Type B pancreatic cell (in vitro differentiated cells): ENCODE measurements at regions not wholly inside any gene's neighbourhood (a gene's known extent, or its start where the extent isn't known, plus 50 kb on each side); places are given as distances from the start of the nearest gene placed in this dataset.

ENCODE experiments used
- DNase-seq: peaks from one replicate; pipeline ENCODE4 v3.0.0; 2021; ENCODE audit warnings: mixed read lengths; ENCODE audit not compliant: unreplicated experiment; ENCODE audit errors: extremely low spot score
- H3K27ac Mint-ChIP-seq: 2 replicates; pipeline ENCODE4 v1.8.0; 2021; ENCODE audit warnings: mild to moderate bottlenecking, mixed read lengths
- H3K27me3 Mint-ChIP-seq: 2 replicates; pipeline ENCODE4 v1.8.0; 2021; ENCODE audit warnings: mixed read lengths
- H3K36me3 Mint-ChIP-seq: 2 replicates; pipeline ENCODE4 v1.8.0; 2021; ENCODE audit warnings: mixed read lengths
- H3K4me1 Mint-ChIP-seq: one replicate; pipeline ENCODE4 v1.8.0; 2021; ENCODE audit warnings: mixed read lengths; ENCODE audit not compliant: unreplicated experiment
- H3K4me3 Mint-ChIP-seq: 2 replicates; pipeline ENCODE4 v1.8.0; 2021; ENCODE audit warnings: mild to moderate bottlenecking, mixed read lengths
- H3K9me3 Mint-ChIP-seq: 2 replicates; pipeline ENCODE4 v1.8.0; 2021; ENCODE audit warnings: mixed read lengths
- TF ChIP-seq, protein P1 (sequence below): fragments of 200-600 bp; sonication (generic); conservative IDR thresholded peaks from 2 replicates; pipeline ENCODE4 v1.5.0; 2021; ENCODE audit warnings: antibody characterized with exemption, mild to moderate bottlenecking

DNA sequence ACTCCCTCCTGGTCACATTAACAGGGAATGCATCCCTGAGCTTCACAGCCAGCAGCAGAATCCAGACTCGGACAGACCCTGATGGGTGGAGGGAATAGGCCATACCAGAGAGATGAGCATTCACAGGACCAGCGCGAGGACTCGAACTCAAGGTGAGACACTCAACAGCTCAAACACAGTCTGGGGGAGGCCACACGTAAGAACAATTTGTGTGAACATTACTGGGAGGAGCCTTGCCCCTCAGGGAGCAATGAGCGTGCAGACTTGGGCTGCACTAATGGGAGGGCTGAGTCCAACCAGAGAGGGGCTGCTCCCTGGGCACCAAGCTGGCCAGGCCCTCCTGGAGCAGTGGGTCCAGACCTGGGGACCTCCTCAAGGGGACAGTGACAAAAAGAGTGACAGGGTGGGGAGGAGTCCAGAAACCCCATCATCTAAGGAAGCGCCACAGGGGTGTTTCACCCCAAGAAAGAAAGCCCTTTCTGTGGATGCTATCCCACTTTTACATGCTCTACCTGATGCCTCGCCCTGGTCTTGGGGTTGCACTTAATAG is 118.4 kb downstream of the MRPL14 start:
- Mint-ChIP-seq H3K4me3 (no peak overlapping the region), H3K4me1 (peaks cover 6% of the 10 kb centered on the region), H3K27me3 (peaks cover 33% of the 10 kb centered on the region), H3K9me3 (no peaks in the 10 kb centered on the region), H3K27ac (no peak overlapping the region), H3K36me3 (no peaks in the 10 kb centered on the region)
- DNase-seq, result no peak
- TF ChIP-seq, protein P1, sequence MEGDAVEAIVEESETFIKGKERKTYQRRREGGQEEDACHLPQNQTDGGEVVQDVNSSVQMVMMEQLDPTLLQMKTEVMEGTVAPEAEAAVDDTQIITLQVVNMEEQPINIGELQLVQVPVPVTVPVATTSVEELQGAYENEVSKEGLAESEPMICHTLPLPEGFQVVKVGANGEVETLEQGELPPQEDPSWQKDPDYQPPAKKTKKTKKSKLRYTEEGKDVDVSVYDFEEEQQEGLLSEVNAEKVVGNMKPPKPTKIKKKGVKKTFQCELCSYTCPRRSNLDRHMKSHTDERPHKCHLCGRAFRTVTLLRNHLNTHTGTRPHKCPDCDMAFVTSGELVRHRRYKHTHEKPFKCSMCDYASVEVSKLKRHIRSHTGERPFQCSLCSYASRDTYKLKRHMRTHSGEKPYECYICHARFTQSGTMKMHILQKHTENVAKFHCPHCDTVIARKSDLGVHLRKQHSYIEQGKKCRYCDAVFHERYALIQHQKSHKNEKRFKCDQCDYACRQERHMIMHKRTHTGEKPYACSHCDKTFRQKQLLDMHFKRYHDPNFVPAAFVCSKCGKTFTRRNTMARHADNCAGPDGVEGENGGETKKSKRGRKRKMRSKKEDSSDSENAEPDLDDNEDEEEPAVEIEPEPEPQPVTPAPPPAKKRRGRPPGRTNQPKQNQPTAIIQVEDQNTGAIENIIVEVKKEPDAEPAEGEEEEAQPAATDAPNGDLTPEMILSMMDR, result no peak

DNA sequence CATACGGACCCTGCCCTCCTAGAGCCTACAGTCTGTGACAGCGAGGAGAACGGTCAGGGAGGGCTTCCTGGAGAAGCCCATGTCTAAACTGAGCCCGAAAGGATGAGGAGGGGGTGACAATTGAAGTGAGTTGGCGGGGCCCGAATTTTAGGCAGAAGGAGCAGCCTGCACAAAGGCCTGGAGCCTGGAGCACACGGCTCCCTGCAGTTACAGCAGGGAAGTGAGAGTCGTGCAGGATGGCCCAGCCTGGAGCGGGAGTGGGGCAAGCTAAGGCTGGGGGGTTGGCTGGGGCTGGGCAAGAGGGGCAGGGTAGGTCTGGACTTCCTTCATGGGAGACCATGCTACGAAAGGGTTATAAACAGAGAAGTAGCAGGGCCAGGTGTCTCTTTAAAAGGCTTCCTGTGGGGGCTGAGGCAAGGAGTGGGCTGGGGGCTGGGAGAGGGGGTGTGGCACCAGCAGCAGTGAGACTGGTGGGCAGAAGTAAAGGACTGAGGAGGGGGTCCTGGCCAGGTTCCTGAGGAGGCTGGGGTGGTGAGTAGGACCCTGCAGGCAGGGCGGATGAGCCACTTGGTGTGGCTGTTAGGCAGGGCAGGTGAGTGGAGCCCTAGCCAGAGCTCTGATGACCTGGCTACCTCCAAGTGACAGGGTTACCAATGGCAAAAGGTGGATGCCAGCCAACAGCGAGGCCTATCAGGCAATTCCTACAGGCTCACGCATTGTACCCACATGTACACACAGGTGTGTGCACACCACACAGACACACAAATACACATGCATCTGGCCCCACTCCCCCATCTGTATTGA is 119.2 kb downstream of the MRPL14 start:
- peaks cover 6% of the 10 kb centered on the region for H3K4me1 Mint-ChIP-seq
- DNase-seq, result no peak
- H3K27me3 Mint-ChIP-seq, result peaks cover 42% of the 10 kb centered on the region
- no peak overlapping the region for H3K27ac Mint-ChIP-seq
- TF ChIP-seq, protein P1, result no peak
- no peaks in the 10 kb centered on the region for H3K9me3 Mint-ChIP-seq
- no peaks in the 10 kb centered on the region for H3K36me3 Mint-ChIP-seq
- no peak overlapping the region for H3K4me3 Mint-ChIP-seq

DNA sequence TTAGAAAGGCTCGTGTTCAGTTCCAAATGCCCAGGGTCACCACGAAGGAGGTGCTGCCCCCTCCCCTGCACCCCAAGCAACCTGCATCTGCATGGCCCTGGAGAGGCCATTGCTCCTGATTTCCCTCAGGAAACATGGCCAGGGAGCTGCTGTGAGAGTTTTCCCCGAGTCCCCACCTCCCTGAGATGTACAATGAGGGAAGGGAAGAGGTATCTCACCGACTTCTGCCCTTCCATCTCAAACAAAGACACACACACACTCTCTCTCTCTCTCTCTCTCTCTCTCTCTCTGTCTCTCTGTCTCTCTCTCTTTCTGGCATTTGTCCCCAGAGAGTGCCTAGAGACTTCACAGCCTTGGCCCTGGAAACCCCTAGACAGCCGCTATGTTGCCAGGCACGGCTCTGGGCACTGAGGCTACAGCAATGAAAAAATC is 120.4 kb downstream of the MRPL14 start:
- Mint-ChIP-seq H3K4me3 (no peak overlapping the region), H3K27me3 (peaks cover 45% of the 10 kb centered on the region), H3K36me3 (no peaks in the 10 kb centered on the region), H3K4me1 (peaks cover 6% of the 10 kb centered on the region), H3K9me3 (no peaks in the 10 kb centered on the region), H3K27ac (no peak overlapping the region)
- DNase-seq, result no peak
- TF ChIP-seq, protein P1, result no peak

DNA sequence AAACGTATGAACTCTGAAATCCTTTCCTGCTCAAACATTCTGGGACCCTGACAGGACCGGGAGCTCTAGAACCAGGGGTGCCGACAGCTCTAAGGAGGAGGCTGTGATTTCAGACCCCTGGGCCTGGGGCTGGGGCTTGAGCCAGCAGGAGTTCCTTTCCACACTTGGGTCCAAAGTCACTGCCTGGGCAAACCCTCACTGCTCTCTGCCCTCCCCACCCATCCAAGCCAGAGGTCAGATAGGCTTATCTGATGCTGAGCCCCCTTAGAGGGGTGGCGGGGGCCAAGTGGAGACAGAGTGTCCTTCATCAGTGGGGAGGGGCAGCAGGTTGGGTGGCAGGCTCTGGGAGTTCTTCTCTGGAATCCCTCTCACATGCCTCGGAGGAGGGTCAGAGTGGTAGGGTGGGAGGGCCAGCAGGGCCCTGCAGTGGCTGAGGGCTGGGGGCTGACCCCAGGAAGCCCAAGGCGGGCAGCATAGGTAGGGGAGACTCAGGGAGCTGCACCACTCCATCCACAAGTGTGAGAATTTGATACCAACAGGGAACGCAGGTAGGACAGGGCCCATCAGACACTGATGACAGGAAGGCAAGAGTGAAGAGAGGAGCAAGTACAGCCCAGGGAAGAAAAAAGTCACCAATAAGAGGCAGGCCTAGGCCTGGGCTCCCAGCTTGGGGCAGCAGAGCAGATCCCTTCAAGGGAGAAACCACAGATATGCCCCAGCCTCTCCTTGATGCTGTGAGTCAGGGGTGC is 121.0 kb downstream of the MRPL14 start:
- H3K36me3 Mint-ChIP-seq, result no peaks in the 10 kb centered on the region
- H3K4me3 Mint-ChIP-seq, result no peak overlapping the region
- H3K27me3 Mint-ChIP-seq, result peaks cover 49% of the 10 kb centered on the region
- H3K9me3 Mint-ChIP-seq, result no peaks in the 10 kb centered on the region
- no peak overlapping the region for H3K27ac Mint-ChIP-seq
- no peak for DNase-seq
- H3K4me1 Mint-ChIP-seq, result peaks cover 6% of the 10 kb centered on the region
- TF ChIP-seq, protein P1, result no peak

DNA sequence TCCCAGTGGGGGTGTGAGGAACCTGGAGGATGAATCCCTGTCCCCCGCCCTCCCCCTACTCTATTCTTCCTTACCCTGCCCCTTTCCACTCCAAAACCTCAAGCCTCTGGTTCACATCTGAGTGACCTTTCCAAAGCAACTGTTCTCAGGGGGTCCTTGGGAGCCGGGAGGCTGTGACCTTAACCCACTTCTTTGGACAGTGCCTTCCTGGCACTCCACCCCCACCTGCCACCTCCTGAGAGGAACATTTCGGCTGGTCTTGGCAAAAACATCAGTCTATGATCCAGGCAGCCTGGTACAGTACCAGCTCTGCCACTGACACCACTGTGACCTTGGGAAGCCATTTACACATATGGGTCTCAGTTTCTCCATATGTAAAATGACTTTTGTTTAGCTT is 121.7 kb downstream of the MRPL14 start:
- no peaks in the 10 kb centered on the region for H3K9me3 Mint-ChIP-seq
- no peak overlapping the region for H3K27ac Mint-ChIP-seq
- H3K4me1 Mint-ChIP-seq, result peaks cover 6% of the 10 kb centered on the region
- H3K4me3 Mint-ChIP-seq, result peak overlapping the region; percentile 52
- peaks cover 50% of the 10 kb centered on the region for H3K27me3 Mint-ChIP-seq
- TF ChIP-seq, protein P1, result no peak
- no peak for DNase-seq
- H3K36me3 Mint-ChIP-seq, result no peaks in the 10 kb centered on the region
